Urinary bladder (tissue), 3 donors: ENCODE measurements at regions not wholly inside any gene's neighbourhood (a gene's known extent, or its start where the extent isn't known, plus 50 kb on each side); places are given as distances from the start of the nearest gene placed in this dataset.
A peak's percentile ranks its signal among the peaks of the same experiment; 100 is the strongest.

Experiments
- DNase-seq: peaks from one replicate; pipeline ENCODE4 v3.0.0-alpha.2; 2015; ENCODE audit errors: extremely low spot score
- H3K27ac ChIP-seq: one replicate; pipeline ENCODE4 v1.5.1; 2013; ENCODE audit warnings: low read depth, mild to moderate bottlenecking, moderate library complexity
- H3K36me3 ChIP-seq: one replicate; pipeline ENCODE4 v1.6.1; 2013; ENCODE audit warnings: mild to moderate bottlenecking, moderate library complexity; ENCODE audit not compliant: insufficient read depth
- H3K4me1 ChIP-seq: one replicate; pipeline ENCODE4 v1.6.1; 2013; ENCODE audit warnings: mild to moderate bottlenecking, moderate library complexity; ENCODE audit not compliant: insufficient read depth
- H3K4me3 ChIP-seq: one replicate; pipeline ENCODE4 v1.5.1; 2013; ENCODE audit warnings: low read depth, low read length
- WGBS: extraction: QIAGEN DNeasy Blood & Tissue Kit; methylation state at CpG from one replicate; pipeline ENCODE4 v1.1.7; 2013; 5-methylcytosine and 5-hydroxymethylcytosine counted together
- donor health status: healthy with polysubstance abuse.
- donor health status: healthy.

GRCh38 chr10:4751211-4751610 is 74.8 kb upstream of the AKR1E2 start:
- no peaks in the 10 kb centered on the region for H3K4me1 ChIP-seq
- no peak for DNase-seq
- WGBS, result 86% methylated on average over 2 of the region's 2 CpGs
- H3K36me3 ChIP-seq, result no peaks in the 10 kb centered on the region
- H3K4me3 ChIP-seq, result no peak overlapping the region
- no peak overlapping the region for H3K27ac ChIP-seq

- Histone ChIP-seq H3K4me1 (no peaks in the 10 kb centered on the region), H3K27ac (no peak overlapping the region), H3K4me3 (no peak overlapping the region), H3K36me3 (no peaks in the 10 kb centered on the region)
- WGBS, result 90% methylated on average over 4 of the region's 4 CpGs
- DNase-seq, result no peak
Measured at GRCh38 chr10:4749271-4749574, 76.8 kb upstream of the AKR1E2 start.

- Histone ChIP-seq H3K27ac (no peak overlapping the region), H3K36me3 (no peaks in the 10 kb centered on the region), H3K4me3 (no peak overlapping the region), H3K4me1 (no peaks in the 10 kb centered on the region)
- WGBS, result 80% methylated on average over 4 of the region's 4 CpGs
- DNase-seq, result no peak
Measured at GRCh38 chr10:4748491-4749270, 77.3 kb upstream of the AKR1E2 start.

- Histone ChIP-seq H3K4me1 (no peaks in the 10 kb centered on the region), H3K36me3 (no peaks in the 10 kb centered on the region), H3K27ac (no peak overlapping the region), H3K4me3 (no peak overlapping the region)
- WGBS, result 30% methylated on average over 2 of the region's 2 CpGs
- no peak for DNase-seq
Measured at GRCh38 chr10:4742217-4742616, 83.8 kb upstream of the AKR1E2 start.

- WGBS, result 60% methylated on average over 2 of the region's 2 CpGs
- Histone ChIP-seq H3K27ac (no peak overlapping the region), H3K36me3 (no peaks in the 10 kb centered on the region), H3K4me1 (no peaks in the 10 kb centered on the region), H3K4me3 (no peak overlapping the region)
- DNase-seq, result no peak
Measured at GRCh38 chr10:4740471-4740870, 85.5 kb upstream of the AKR1E2 start.

- WGBS, result 60% methylated on average over 5 of the region's 5 CpGs
- no peaks in the 10 kb centered on the region for H3K36me3 ChIP-seq
Measured at GRCh38 chr10:4736608-4737007, 89.4 kb upstream of the AKR1E2 start.

GRCh38 chr10:4736183-4736582 is 89.8 kb upstream of the AKR1E2 start:
- Histone ChIP-seq H3K4me1 (no peaks in the 10 kb centered on the region), H3K36me3 (no peaks in the 10 kb centered on the region), H3K4me3 (no peak overlapping the region), H3K27ac (no peak overlapping the region)
- peak; percentile 25 for DNase-seq
- 72% methylated on average over 7 of the region's 7 CpGs for WGBS

More at GRCh38 chr10:4736608-4737007, 89.4 kb upstream of the AKR1E2 start:
- Histone ChIP-seq H3K4me3 (no peak overlapping the region), H3K4me1 (no peaks in the 10 kb centered on the region), H3K27ac (no peak overlapping the region)
- DNase-seq, result no peak

- Histone ChIP-seq H3K27ac (no peak overlapping the region), H3K4me3 (no peak overlapping the region), H3K36me3 (no peaks in the 10 kb centered on the region), H3K4me1 (no peaks in the 10 kb centered on the region)
- WGBS, result 89% methylated on average over 3 of the region's 3 CpGs
- no peak for DNase-seq
Measured at GRCh38 chr10:4733843-4734224, 92.2 kb upstream of the AKR1E2 start.

- H3K4me3 ChIP-seq, result no peak overlapping the region
- no peaks in the 10 kb centered on the region for H3K4me1 ChIP-seq
- no peaks in the 10 kb centered on the region for H3K36me3 ChIP-seq
- WGBS, result 85% methylated on average over 7 of the region's 7 CpGs
- DNase-seq, result peak; percentile 23
- H3K27ac ChIP-seq, result no peak overlapping the region
Measured at GRCh38 chr10:4733150-4733842, 92.7 kb upstream of the AKR1E2 start.

- WGBS, result 96% methylated on average over 3 of the region's 3 CpGs
- no peak for DNase-seq
- Histone ChIP-seq H3K27ac (no peak overlapping the region), H3K4me1 (no peaks in the 10 kb centered on the region), H3K36me3 (no peaks in the 10 kb centered on the region), H3K4me3 (no peak overlapping the region)
Measured at GRCh38 chr10:4730998-4731397, 95.0 kb upstream of the AKR1E2 start.

GRCh38 chr10:4725917-4726606 is 99.9 kb upstream of the AKR1E2 start:
- WGBS, result 57% methylated on average over 4 of the region's 4 CpGs
- Histone ChIP-seq H3K27ac (no peak overlapping the region), H3K4me3 (no peak overlapping the region), H3K4me1 (no peaks in the 10 kb centered on the region), H3K36me3 (no peaks in the 10 kb centered on the region)
- DNase-seq, result peak; percentile 23

- Histone ChIP-seq H3K36me3 (no peaks in the 10 kb centered on the region), H3K4me1 (no peaks in the 10 kb centered on the region), H3K27ac (no peak overlapping the region), H3K4me3 (no peak overlapping the region)
- DNase-seq, result no peak
Measured at GRCh38 chr10:4723860-4724259, 102.1 kb upstream of the AKR1E2 start.

GRCh38 chr10:4721999-4722753 is 103.8 kb upstream of the AKR1E2 start:
- no peak overlapping the region for H3K4me3 ChIP-seq
- no peak overlapping the region for H3K27ac ChIP-seq
- DNase-seq, result no peak
- no peaks in the 10 kb centered on the region for H3K4me1 ChIP-seq
- H3K36me3 ChIP-seq, result no peaks in the 10 kb centered on the region
- 94% methylated on average over 3 of the region's 3 CpGs for WGBS
